GM12878 (cell line): ENCODE measurements at regions not wholly inside any gene's neighbourhood (a gene's known extent, or its start where the extent isn't known, plus 50 kb on each side); places are given as distances from the start of the nearest gene placed in this dataset.

Source experiments
- ATAC-seq: fragments of 200-7000 bp; cut with Tn5 transposase; 3 replicates; pipeline ENCODE4 v1.9.1; 2020; ENCODE audit warnings: mild to moderate bottlenecking, moderate library complexity
- BruUV-seq: library from RNA; stranded (reverse); fragments of 400-500 nt; replicated peaks from 2 replicates; lab custom pipeline; 2021; lab: Mats Ljungman, UMichigan
- CTCF ChIA-PET: fragments of 300-600 bp; sonication (Branson Sonifier 250); formaldehyde crosslinking; extraction: SDS; loops from one replicate; lab custom pipeline; 2021; ENCODE audit warnings: inconsistent platforms; lab: Yijun Ruan, JAX
- POLR2A ChIA-PET: fragments of 350-600 bp; formaldehyde crosslinking; extraction: SDS; loops from one replicate; lab custom pipeline; 2021; ENCODE audit warnings: inconsistent platforms; lab: Charles Lee
- RAD21 ChIA-PET: fragments of 300-600 bp; sonication (Branson Sonifier 250); formaldehyde crosslinking; loops from one replicate; lab custom pipeline; 2023; ENCODE audit warnings: antibody characterized with exemption; ENCODE audit not compliant: unreplicated experiment; lab: Charles Lee
- SMC1A ChIA-PET: fragments of 300-600 bp; sonication (Branson Sonifier 250); formaldehyde crosslinking; loops from one replicate; lab custom pipeline; 2023; ENCODE audit not compliant: unreplicated experiment, uncharacterized antibody; lab: Charles Lee
- DNase-seq: peaks from one replicate; pipeline ENCODE4 v3.0.0-alpha.2; 2011; ENCODE audit warnings: low read depth, low spot score
- FAIRE-seq: peaks from 3 replicates; lab custom pipeline; 2011; peaks lifted over from hg19 to GRCh38; lab: Jason Lieb, UNC
- H2AFZ ChIP-seq: 2 replicates; pipeline ENCODE4 v1.6.0; 2011; ENCODE audit warnings: low read depth, low read length, control low read depth; ENCODE audit not compliant: control insufficient read depth
- H3K27ac ChIP-seq: 2 replicates; pipeline ENCODE4 v1.5.1; 2011; ENCODE audit warnings: control low read depth; ENCODE audit not compliant: control insufficient read depth, insufficient read depth
- H3K27me3 ChIP-seq, 2 experiments: replicated peaks in 1 of 2; 2 replicates each; pipeline versions ENCODE4 v1.6.0 to v1.6.1; 2011; ENCODE audit warnings: low read length in 1 of 2; ENCODE audit not compliant: control insufficient read depth in 2 of 2, insufficient read depth in 2 of 2
- H3K36me3 ChIP-seq, 2 experiments: 2 replicates each; pipeline ENCODE4 v1.5.1; 2011; ENCODE audit warnings: low read length in 1 of 2; ENCODE audit not compliant: control insufficient read depth in 2 of 2, insufficient read depth in 2 of 2
- H3K4me1 ChIP-seq: 2 replicates; pipeline ENCODE4 v1.6.1; 2011; ENCODE audit warnings: mild to moderate bottlenecking, low read length, moderate library complexity, mixed read lengths; ENCODE audit not compliant: control insufficient read depth, insufficient read depth
- H3K4me2 ChIP-seq: 2 replicates; pipeline ENCODE4 v1.6.0; 2011; ENCODE audit warnings: control low read depth; ENCODE audit not compliant: control insufficient read depth, insufficient read depth
- H3K4me3 ChIP-seq: fragments of 200-600 bp; sonication (generic); 2 replicates; pipeline ENCODE4 v1.5.1; 2016
- H3K79me2 ChIP-seq: 2 replicates; pipeline ENCODE4 v1.6.0; 2011; ENCODE audit warnings: low read length; ENCODE audit not compliant: control insufficient read depth, insufficient read depth
- H3K9ac ChIP-seq: 2 replicates; pipeline ENCODE4 v1.8.0; 2011; ENCODE audit warnings: low read length, control low read depth, mixed read lengths; ENCODE audit not compliant: control insufficient read depth, insufficient read depth
- H3K9me3 ChIP-seq: replicated peaks from 3 replicates; pipeline ENCODE4 v1.5.1; 2011; ENCODE audit warnings: mild to moderate bottlenecking, low read length; ENCODE audit not compliant: control insufficient read depth, insufficient read depth
- H4K20me1 ChIP-seq: 2 replicates; pipeline ENCODE4 v1.6.0; 2011; ENCODE audit not compliant: control insufficient read depth, insufficient read depth
- ATF7 ChIP-seq: fragments of 450-650 bp; IDR thresholded peaks from 2 replicates; pipeline ENCODE4 v1.6.1; 2016; ENCODE audit warnings: low read depth, mild to moderate bottlenecking
- CHD2 ChIP-seq: IDR thresholded peaks from 2 replicates; pipeline ENCODE4 v1.6.1; 2011; ENCODE audit warnings: low read depth, low read length, improper control_type of control experiment, borderline replicate concordance
- CHD4 ChIP-seq: fragments of 200-600 bp; sonication (generic); IDR thresholded peaks from 2 replicates; pipeline ENCODE4 v1.6.1; 2016; ENCODE audit warnings: mild to moderate bottlenecking
- NR2F1 ChIP-seq: fragments of 450-650 bp; conservative IDR thresholded peaks from 2 replicates; pipeline ENCODE4 v1.6.1; 2017; ENCODE audit warnings: mild to moderate bottlenecking
- PML ChIP-seq: IDR thresholded peaks from 2 replicates; pipeline ENCODE4 v1.6.1; 2012; ENCODE audit warnings: low read length, inconsistent platforms
- TBL1XR1 ChIP-seq: IDR thresholded peaks from 2 replicates; pipeline ENCODE4 v1.6.1; 2012; ENCODE audit warnings: low read depth, low read length, improper control_type of control experiment
- TCF3 ChIP-seq: IDR thresholded peaks from 2 replicates; pipeline ENCODE4 v1.6.1; 2012; ENCODE audit warnings: low read depth, mild to moderate bottlenecking, low read length, borderline replicate concordance; ENCODE audit not compliant: insufficient read depth
- WRNIP1 ChIP-seq: IDR thresholded peaks from 2 replicates; pipeline ENCODE4 v1.6.1; 2011; ENCODE audit warnings: low read depth, low read length, improper control_type of control experiment, borderline replicate concordance
- WGBS: methylation state at CpG from one replicate; pipeline ENCODE4 v1.1.6; 2016; ENCODE audit warnings: low lambda C conversion rate; ENCODE audit not compliant: insufficient replicate concordance, insufficient coverage; ENCODE audit errors: missing lambda C conversion rate; 5-methylcytosine and 5-hydroxymethylcytosine counted together
- in situ Hi-C: fragments of 300-500 bp; cut with MboI; formaldehyde crosslinking; loops from 9 replicates; pipeline ENCODE4 v1.14.3; 2018; ENCODE audit warnings: mixed read lengths
- intact Hi-C: fragments of 100-400 bp; cut with micrococcal nuclease; formaldehyde crosslinking; loops from one replicate; pipeline ENCODE4 v1.14.2; 2022; ENCODE audit not compliant: unreplicated experiment
- TF ChIP-seq, protein P1 (sequence below): fragments of 450-650 bp; formaldehyde crosslinking; IDR thresholded peaks from 2 replicates; pipeline ENCODE4 v1.4.0; 2020; ENCODE audit warnings: mild to moderate bottlenecking, moderate library complexity
- TF ChIP-seq, protein P2 (sequence below): fragments of 150-350 bp; IDR thresholded peaks from 2 replicates; pipeline ENCODE4 v1.6.1; 2014; ENCODE audit warnings: mild to moderate bottlenecking, low read depth, low read length
- TF ChIP-seq, protein P3 (sequence below): IDR thresholded peaks from 2 replicates; pipeline ENCODE4 v1.6.1; 2011; ENCODE audit warnings: mild to moderate bottlenecking, low read depth, low read length, moderate library complexity; ENCODE audit not compliant: insufficient replicate concordance
- TF ChIP-seq, protein P4 (sequence below): fragments of 450-650 bp; IDR thresholded peaks from 2 replicates; pipeline ENCODE4 v1.6.1; 2017; ENCODE audit warnings: mild to moderate bottlenecking
- TF ChIP-seq, protein P5 (sequence below): IDR thresholded peaks from 2 replicates; pipeline ENCODE4 v1.6.1; 2011; ENCODE audit warnings: borderline replicate concordance, low read depth, mild to moderate bottlenecking, moderate library complexity, low read length; ENCODE audit not compliant: insufficient read depth, poor library complexity, severe bottlenecking

DNA sequence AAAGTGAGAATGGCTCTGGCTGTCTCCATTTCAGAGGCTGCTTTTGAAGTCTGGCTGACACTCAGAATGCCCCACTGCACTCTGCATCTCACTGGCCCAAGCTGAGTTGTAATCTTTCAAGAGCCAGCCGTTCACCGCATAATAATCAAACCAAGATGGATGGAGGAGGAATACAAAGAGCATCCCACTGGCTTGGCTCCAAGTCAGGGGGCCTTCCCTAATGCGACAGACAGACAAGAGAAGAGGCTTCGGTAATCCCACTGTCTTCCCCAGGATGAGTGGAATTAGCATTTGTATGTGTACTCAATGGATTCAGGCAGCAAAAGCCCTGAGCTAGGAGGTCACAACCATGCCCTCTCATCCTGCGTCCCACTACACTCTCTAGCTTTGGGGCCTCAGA is 68.0 kb downstream of the CBLN1 start:
- Histone ChIP-seq H3K36me3 (no peaks in the 10 kb centered on the region), H3K4me1 (no peaks in the 10 kb centered on the region), H4K20me1 (no peaks in the 10 kb centered on the region), H3K27ac (no peak overlapping the region), H2AFZ (no peak overlapping the region), H3K79me2 (no peaks in the 10 kb centered on the region), H3K9me3 (no peaks in the 10 kb centered on the region), H3K27me3 (no peaks in the 10 kb centered on the region), H3K4me3 (no peak overlapping the region), H3K9ac (no peak overlapping the region), H3K4me2 (no peak overlapping the region)
- ChIA-PET RAD21 (no interaction called here), POLR2A (no interaction called here), CTCF (no interaction called here), SMC1A (no interaction called here)
- ATAC-seq (no peak), FAIRE-seq (no peak), DNase-seq (no peak)
- in situ Hi-C loops: no loop called here
- WGBS: 33% methylated on average over 5 of the region's 5 CpGs
- intact Hi-C loops: no loop called here
- no TSS peak for BruUV-seq
- TF ChIP-seq WRNIP1 (no peak), NR2F1 (no peak), CHD4 (no peak), TCF3 (no peak), TBL1XR1 (no peak), ATF7 (no peak), PML (no peak), CHD2 (no peak)
- TF ChIP-seq, protein P1, sequence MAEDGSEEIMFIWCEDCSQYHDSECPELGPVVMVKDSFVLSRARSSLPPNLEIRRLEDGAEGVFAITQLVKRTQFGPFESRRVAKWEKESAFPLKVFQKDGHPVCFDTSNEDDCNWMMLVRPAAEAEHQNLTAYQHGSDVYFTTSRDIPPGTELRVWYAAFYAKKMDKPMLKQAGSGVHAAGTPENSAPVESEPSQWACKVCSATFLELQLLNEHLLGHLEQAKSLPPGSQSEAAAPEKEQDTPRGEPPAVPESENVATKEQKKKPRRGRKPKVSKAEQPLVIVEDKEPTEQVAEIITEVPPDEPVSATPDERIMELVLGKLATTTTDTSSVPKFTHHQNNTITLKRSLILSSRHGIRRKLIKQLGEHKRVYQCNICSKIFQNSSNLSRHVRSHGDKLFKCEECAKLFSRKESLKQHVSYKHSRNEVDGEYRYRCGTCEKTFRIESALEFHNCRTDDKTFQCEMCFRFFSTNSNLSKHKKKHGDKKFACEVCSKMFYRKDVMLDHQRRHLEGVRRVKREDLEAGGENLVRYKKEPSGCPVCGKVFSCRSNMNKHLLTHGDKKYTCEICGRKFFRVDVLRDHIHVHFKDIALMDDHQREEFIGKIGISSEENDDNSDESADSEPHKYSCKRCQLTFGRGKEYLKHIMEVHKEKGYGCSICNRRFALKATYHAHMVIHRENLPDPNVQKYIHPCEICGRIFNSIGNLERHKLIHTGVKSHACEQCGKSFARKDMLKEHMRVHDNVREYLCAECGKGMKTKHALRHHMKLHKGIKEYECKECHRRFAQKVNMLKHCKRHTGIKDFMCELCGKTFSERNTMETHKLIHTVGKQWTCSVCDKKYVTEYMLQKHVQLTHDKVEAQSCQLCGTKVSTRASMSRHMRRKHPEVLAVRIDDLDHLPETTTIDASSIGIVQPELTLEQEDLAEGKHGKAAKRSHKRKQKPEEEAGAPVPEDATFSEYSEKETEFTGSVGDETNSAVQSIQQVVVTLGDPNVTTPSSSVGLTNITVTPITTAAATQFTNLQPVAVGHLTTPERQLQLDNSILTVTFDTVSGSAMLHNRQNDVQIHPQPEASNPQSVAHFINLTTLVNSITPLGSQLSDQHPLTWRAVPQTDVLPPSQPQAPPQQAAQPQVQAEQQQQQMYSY (CRISPR knock-in tag): no peak
- TF ChIP-seq, protein P2, sequence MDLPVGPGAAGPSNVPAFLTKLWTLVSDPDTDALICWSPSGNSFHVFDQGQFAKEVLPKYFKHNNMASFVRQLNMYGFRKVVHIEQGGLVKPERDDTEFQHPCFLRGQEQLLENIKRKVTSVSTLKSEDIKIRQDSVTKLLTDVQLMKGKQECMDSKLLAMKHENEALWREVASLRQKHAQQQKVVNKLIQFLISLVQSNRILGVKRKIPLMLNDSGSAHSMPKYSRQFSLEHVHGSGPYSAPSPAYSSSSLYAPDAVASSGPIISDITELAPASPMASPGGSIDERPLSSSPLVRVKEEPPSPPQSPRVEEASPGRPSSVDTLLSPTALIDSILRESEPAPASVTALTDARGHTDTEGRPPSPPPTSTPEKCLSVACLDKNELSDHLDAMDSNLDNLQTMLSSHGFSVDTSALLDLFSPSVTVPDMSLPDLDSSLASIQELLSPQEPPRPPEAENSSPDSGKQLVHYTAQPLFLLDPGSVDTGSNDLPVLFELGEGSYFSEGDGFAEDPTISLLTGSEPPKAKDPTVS: no peak
- TF ChIP-seq, protein P3, sequence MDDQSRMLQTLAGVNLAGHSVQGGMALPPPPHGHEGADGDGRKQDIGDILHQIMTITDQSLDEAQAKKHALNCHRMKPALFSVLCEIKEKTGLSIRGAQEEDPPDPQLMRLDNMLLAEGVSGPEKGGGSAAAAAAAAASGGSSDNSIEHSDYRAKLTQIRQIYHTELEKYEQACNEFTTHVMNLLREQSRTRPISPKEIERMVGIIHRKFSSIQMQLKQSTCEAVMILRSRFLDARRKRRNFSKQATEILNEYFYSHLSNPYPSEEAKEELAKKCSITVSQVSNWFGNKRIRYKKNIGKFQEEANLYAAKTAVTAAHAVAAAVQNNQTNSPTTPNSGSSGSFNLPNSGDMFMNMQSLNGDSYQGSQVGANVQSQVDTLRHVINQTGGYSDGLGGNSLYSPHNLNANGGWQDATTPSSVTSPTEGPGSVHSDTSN: no peak
- TF ChIP-seq, protein P4, sequence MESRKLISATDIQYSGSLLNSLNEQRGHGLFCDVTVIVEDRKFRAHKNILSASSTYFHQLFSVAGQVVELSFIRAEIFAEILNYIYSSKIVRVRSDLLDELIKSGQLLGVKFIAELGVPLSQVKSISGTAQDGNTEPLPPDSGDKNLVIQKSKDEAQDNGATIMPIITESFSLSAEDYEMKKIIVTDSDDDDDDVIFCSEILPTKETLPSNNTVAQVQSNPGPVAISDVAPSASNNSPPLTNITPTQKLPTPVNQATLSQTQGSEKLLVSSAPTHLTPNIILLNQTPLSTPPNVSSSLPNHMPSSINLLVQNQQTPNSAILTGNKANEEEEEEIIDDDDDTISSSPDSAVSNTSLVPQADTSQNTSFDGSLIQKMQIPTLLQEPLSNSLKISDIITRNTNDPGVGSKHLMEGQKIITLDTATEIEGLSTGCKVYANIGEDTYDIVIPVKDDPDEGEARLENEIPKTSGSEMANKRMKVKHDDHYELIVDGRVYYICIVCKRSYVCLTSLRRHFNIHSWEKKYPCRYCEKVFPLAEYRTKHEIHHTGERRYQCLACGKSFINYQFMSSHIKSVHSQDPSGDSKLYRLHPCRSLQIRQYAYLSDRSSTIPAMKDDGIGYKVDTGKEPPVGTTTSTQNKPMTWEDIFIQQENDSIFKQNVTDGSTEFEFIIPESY: no peak
- TF ChIP-seq, protein P5, sequence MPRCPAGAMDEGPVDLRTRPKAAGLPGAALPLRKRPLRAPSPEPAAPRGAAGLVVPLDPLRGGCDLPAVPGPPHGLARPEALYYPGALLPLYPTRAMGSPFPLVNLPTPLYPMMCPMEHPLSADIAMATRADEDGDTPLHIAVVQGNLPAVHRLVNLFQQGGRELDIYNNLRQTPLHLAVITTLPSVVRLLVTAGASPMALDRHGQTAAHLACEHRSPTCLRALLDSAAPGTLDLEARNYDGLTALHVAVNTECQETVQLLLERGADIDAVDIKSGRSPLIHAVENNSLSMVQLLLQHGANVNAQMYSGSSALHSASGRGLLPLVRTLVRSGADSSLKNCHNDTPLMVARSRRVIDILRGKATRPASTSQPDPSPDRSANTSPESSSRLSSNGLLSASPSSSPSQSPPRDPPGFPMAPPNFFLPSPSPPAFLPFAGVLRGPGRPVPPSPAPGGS: no peak
